Cardiac fibroblast (primary cell): ENCODE measurements at regions not wholly inside any gene's neighbourhood (a gene's known extent, or its start where the extent isn't known, plus 50 kb on each side); places are given as distances from the start of the nearest gene placed in this dataset.

ENCODE experiments used
- DNase-seq, 2 donors: peaks; one replicate each; pipeline versions ENCODE4 v3.0.0 to v3.0.0-alpha.2; 2010; ENCODE audit warnings: low read depth in 2 of 2
- H3K4me3 ChIP-seq, 2 donors: replicated peaks in 1 of 2; 1 replicate in 1 of 2; 2 replicates in 1 of 2; pipeline ENCODE4 v1.5.1; 2011; ENCODE audit warnings: low read depth in 2 of 2, low read length in 2 of 2, mild to moderate bottlenecking in 2 of 2, moderate library complexity in 1 of 2
- TF ChIP-seq, protein P1 (sequence below): IDR thresholded peaks from one replicate; pipeline ENCODE4 v1.5.1; 2011; ENCODE audit warnings: low read depth, mild to moderate bottlenecking, low read length, inconsistent platforms

- DNase-seq, result no peak
- H3K4me3 ChIP-seq, result no peak overlapping the region
- TF ChIP-seq, protein P1, sequence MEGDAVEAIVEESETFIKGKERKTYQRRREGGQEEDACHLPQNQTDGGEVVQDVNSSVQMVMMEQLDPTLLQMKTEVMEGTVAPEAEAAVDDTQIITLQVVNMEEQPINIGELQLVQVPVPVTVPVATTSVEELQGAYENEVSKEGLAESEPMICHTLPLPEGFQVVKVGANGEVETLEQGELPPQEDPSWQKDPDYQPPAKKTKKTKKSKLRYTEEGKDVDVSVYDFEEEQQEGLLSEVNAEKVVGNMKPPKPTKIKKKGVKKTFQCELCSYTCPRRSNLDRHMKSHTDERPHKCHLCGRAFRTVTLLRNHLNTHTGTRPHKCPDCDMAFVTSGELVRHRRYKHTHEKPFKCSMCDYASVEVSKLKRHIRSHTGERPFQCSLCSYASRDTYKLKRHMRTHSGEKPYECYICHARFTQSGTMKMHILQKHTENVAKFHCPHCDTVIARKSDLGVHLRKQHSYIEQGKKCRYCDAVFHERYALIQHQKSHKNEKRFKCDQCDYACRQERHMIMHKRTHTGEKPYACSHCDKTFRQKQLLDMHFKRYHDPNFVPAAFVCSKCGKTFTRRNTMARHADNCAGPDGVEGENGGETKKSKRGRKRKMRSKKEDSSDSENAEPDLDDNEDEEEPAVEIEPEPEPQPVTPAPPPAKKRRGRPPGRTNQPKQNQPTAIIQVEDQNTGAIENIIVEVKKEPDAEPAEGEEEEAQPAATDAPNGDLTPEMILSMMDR, result no peak
These were observed 267.6 kb upstream of the PRICKLE1 start for GRCh38 chr12:42857106-42857505.

DNA sequence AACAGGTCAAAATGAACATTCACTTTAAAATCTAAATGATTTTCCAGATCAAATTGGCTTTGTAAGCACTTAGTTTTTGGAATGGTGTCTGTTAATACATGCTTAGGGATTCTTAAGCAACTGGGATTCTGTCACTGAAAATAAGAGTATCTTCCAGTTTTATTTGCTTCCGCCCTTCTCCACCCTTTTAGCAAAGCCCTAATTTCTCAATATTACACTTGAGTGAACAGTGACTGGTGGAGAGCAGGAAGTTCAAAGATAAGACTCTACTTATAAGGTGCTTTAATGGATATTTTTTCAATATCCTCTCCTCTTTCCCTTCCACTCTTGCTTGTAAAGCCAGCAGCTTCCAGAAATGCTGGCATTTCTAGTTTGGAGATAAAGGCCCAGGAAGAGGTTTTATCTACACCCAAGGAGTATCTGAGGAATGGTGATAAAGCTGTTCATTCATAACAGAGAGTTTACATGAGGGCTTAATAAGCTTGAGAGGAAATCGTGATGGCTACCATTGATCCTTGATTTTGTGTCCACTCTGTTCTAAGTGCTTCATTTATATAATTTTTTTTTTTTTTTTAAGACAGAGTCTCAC lies 265.9 kb upstream of the PRICKLE1 start:
- no peak overlapping the region for H3K4me3 ChIP-seq
- TF ChIP-seq, protein P1, result no peak
- DNase-seq, result no peak

DNA sequence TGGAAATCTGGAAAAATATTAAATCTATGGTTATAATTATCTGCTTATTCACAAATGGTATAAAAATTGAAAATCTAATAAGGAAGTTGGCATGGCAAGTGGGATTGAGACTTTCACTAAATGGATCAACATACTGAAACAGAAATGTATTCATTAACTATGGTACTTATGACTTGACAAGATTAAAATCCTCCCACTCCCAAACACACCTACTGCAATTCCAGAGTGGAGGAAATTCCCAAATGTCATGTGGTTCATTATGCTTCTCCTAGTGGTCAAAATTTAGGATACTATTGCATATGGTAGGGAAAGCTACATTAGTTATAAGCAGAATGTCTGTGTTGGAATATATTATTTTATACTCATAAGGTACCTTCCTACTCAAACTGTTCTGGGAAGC lies 265.3 kb upstream of the PRICKLE1 start:
- no peak overlapping the region for H3K4me3 ChIP-seq
- no peak for DNase-seq
- TF ChIP-seq, protein P1, result no peak

GRCh38 chr12:42854208-42854607 lies 264.7 kb upstream of the PRICKLE1 start:
- TF ChIP-seq, protein P1, result no peak
- DNase-seq, result peak; percentile 17 to 33
- no peak overlapping the region for H3K4me3 ChIP-seq

DNA sequence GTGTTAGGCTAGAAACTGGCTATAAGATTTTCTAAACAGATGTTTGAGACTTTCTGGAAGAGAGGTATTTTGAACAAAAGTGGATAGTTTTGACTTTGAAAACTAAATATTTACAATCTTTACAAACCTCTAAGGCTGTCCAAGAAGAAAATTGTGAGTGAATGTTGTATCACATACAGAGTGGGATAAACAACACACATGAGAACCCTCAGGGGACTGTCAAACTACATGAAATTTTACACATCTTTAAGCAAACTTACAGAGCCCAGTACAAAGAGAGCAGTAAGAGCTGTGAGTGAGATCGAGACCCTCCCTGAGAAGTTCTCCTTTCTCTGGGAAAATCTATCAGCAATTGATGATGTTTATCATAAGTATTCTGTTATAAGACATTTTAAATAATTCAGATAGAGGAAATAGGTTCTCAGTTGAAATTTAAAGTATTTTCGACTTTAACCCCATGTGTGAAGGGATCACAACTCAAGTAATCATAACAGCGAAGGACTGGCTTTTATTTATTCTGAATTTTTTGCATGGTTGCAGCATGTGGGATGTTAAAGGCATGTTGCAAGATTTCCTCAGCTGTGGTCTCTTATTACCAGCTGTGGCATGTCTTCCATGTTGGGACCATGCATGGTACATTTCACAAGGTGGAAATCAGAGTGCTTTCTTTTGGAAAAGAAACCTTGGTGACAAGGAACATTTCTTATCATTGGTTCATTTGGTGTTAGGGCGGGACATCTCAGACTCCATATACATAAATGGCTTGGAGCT lies 264.0 kb upstream of the PRICKLE1 start:
- DNase-seq, result no peak
- no peak overlapping the region for H3K4me3 ChIP-seq
- TF ChIP-seq, protein P1, result no peak

GRCh38 chr12:42846782-42847181 lies 257.2 kb upstream of the PRICKLE1 start:
- DNase-seq, result peak; percentile 9 to 49
- no peak overlapping the region for H3K4me3 ChIP-seq
- TF ChIP-seq, protein P1, result no peak
